B cell (primary cell): ENCODE measurements at regions not wholly inside any gene's neighbourhood (a gene's known extent, or its start where the extent isn't known, plus 50 kb on each side); places are given as distances from the start of the nearest gene placed in this dataset.

Experiments
- CTCF ChIP-seq: fragments of 200-600 bp; IDR thresholded peaks from one replicate; pipeline ENCODE4 v1.8.0; 2022; ENCODE audit warnings: antibody characterized with exemption, mild to moderate bottlenecking
- EZH2 ChIP-seq: IDR thresholded peaks from 2 replicates; pipeline ENCODE4 v1.6.1; 2012; ENCODE audit warnings: borderline replicate concordance, low read depth, mild to moderate bottlenecking, moderate library complexity, low read length; ENCODE audit not compliant: insufficient read depth, poor library complexity, severe bottlenecking

DNA sequence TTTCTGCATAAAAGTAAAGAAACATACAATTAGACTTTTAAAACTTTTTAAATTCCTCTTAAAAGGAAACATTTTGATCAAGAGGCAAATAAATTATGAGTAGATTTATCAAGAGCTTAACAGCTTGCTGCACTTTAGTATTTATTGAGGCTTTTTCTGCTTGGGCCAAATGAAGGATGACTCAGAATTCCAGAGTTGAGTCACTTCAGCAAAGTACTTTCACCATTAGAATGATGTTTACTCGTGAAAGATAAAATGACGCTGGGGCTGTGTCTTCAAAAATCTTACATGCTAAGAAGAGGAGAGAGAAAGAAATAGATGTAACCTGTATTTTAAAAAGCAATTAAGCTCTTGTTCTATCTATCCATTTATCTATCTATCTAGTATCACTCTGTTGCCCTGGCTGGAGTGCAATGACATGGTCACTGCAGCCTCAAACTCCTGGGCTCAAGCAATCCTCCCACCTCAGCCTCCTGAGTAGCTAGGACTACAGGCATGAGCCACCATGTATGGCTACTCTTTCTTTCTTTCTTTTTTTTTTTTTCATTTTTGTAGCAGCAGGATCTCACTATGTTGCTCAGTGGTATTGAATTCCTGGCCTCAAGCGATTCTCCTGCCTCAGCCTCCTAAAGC is 75.3 kb upstream of the RIOK3 start:
- TF ChIP-seq CTCF (no peak), EZH2 (no peak)
